K562 (cell line): ENCODE measurements at regions not wholly inside any gene's neighbourhood (a gene's known extent, or its start where the extent isn't known, plus 50 kb on each side); places are given as distances from the start of the nearest gene placed in this dataset.

Source experiments
- ATAC-seq: fragments of 200-7000 bp; cut with Tn5 transposase; 3 replicates; pipeline ENCODE4 v1.9.1; 2020; ENCODE audit warnings: moderate library complexity
- BruUV-seq: library from RNA; stranded (reverse); fragments of 400-500 nt; replicated peaks from 2 replicates; lab custom pipeline; 2021; lab: Mats Ljungman, UMichigan
- CTCF ChIA-PET: fragments of 300-600 bp; formaldehyde crosslinking; extraction: SDS; loops from one replicate; lab custom pipeline; 2021; ENCODE audit warnings: low intra/inter-chr PET ratio; lab: Yijun Ruan, JAX
- POLR2A ChIA-PET: fragments of 300-600, 350-650 bp; sonication (Branson Sonifier 250); formaldehyde crosslinking; extraction: SDS; loops from one replicate; lab custom pipeline; 2021; ENCODE audit warnings: antibody characterized with exemption, inconsistent platforms; lab: Yijun Ruan, JAX
- DNase-seq, 4 experiments: peaks; one replicate each; pipeline versions ENCODE4 v3.0.0 to v3.0.0-alpha.2; 2011 to 2018; ENCODE audit warnings: low spot score in 3 of 4, mixed read lengths in 3 of 4; ENCODE audit errors: extremely low read depth in 1 of 4
- FAIRE-seq: peaks from 2 replicates; lab custom pipeline; 2011; peaks lifted over from hg19 to GRCh38; lab: Jason Lieb, UNC
- H2AFZ ChIP-seq: 2 replicates; pipeline ENCODE4 v1.6.0; 2011; ENCODE audit warnings: low read depth, low read length, control low read depth, inconsistent platforms
- H3K27ac ChIP-seq: fragments of 200-600 bp; 3 replicates; pipeline ENCODE4 v1.8.0; 2011; ENCODE audit warnings: low read depth, mild to moderate bottlenecking, control low read depth, inconsistent platforms, low read length, moderate library complexity, mixed read lengths; ENCODE audit errors: extremely low read depth
- H3K27me3 ChIP-seq, 2 experiments: fragments of 300-600 bp in 1 of 2; 2 replicates in 1 of 2; 3 replicates in 1 of 2; pipeline versions ENCODE4 v1.6.0 to v1.8.0; 2011; ENCODE audit warnings: inconsistent platforms in 2 of 2, low read length in 2 of 2, mild to moderate bottlenecking in 1 of 2, mixed read lengths in 1 of 2, moderate library complexity in 1 of 2; ENCODE audit not compliant: control insufficient read depth in 2 of 2, insufficient read depth in 2 of 2
- H3K36me3 ChIP-seq: fragments of 300-600 bp; 3 replicates; pipeline ENCODE4 v1.8.0; 2011; ENCODE audit warnings: mild to moderate bottlenecking, low read length, inconsistent platforms; ENCODE audit not compliant: control insufficient read depth, insufficient read depth
- H3K4me1 ChIP-seq, 2 experiments: fragments of 200-600 bp in 1 of 2; replicated peaks in 1 of 2; 2 replicates in 1 of 2; 3 replicates in 1 of 2; pipeline versions ENCODE4 v1.5.1 to v1.8.0; 2011; ENCODE audit warnings: inconsistent platforms in 2 of 2, low read length in 2 of 2, mild to moderate bottlenecking in 1 of 2, mixed read lengths in 1 of 2, moderate library complexity in 1 of 2; ENCODE audit not compliant: control insufficient read depth in 2 of 2, insufficient read depth in 2 of 2
- H3K4me2 ChIP-seq: 2 replicates; pipeline ENCODE4 v1.6.1; 2011; ENCODE audit warnings: low read length, control low read depth, inconsistent platforms, mixed read lengths; ENCODE audit not compliant: insufficient read depth
- H3K4me3 ChIP-seq: fragments of 200-600 bp; sonication (generic), shearing (Covaris generic); 2 replicates; pipeline ENCODE4 v1.5.1; 2016; ENCODE audit warnings: control low read depth, inconsistent platforms
- H3K79me2 ChIP-seq: fragments of 200-600 bp; 3 replicates; pipeline ENCODE4 v1.8.0; 2011; ENCODE audit warnings: low read length, inconsistent platforms; ENCODE audit not compliant: control insufficient read depth, insufficient read depth
- H3K9ac ChIP-seq, 2 experiments: 2 replicates each; pipeline versions ENCODE4 v1.6.0 to v1.6.1; 2011; ENCODE audit warnings: low read depth in 2 of 2, low read length in 2 of 2, control low read depth in 1 of 2, inconsistent platforms in 1 of 2, mild to moderate bottlenecking in 1 of 2, mixed read lengths in 1 of 2; ENCODE audit not compliant: insufficient read depth in 1 of 2
- H3K9me1 ChIP-seq: one replicate; pipeline ENCODE4 v1.6.0; 2011; ENCODE audit warnings: inconsistent platforms, mild to moderate bottlenecking, low read length, moderate library complexity; ENCODE audit not compliant: control insufficient read depth, insufficient read depth
- H3K9me3 ChIP-seq: replicated peaks from 2 replicates; pipeline ENCODE4 v1.5.1; 2011; ENCODE audit warnings: low read depth, low read length, inconsistent platforms; ENCODE audit not compliant: control insufficient read depth, insufficient read depth
- H4K20me1 ChIP-seq: replicated peaks from 2 replicates; pipeline ENCODE4 v1.6.1; 2011; ENCODE audit warnings: low read length, inconsistent platforms, mixed read lengths; ENCODE audit not compliant: control insufficient read depth, insufficient read depth
- CC2D1A ChIP-seq: fragments of 450-650 bp; IDR thresholded peaks from 2 replicates; pipeline ENCODE4 v1.6.1; 2017; ENCODE audit warnings: mild to moderate bottlenecking
- DNMT1 ChIP-seq: fragments of 450-650 bp; IDR thresholded peaks from 2 replicates; pipeline ENCODE4 v1.6.1; 2016; ENCODE audit warnings: antibody characterized with exemption, mild to moderate bottlenecking
- ILF3 ChIP-seq: fragments of 450-650 bp; IDR thresholded peaks from 2 replicates; pipeline ENCODE4 v1.6.1; 2018; ENCODE audit warnings: antibody characterized with exemption, mild to moderate bottlenecking, moderate library complexity, borderline replicate concordance
- MEF2A ChIP-seq: IDR thresholded peaks from 2 replicates; pipeline ENCODE4 v1.6.1; 2011; ENCODE audit warnings: low read depth, mild to moderate bottlenecking, low read length, moderate library complexity; ENCODE audit not compliant: control insufficient read depth
- MYNN ChIP-seq, 2 experiments: sonication (generic); formaldehyde crosslinking in 1 of 2; IDR thresholded peaks; 2 replicates each; pipeline versions ENCODE4 v1.5.0 to v1.6.1; 2016 to 2020; ENCODE audit warnings: antibody characterized with exemption in 1 of 2, missing genetic modification reagents in 1 of 2
- ZFPM2 ChIP-seq: fragments of 250-450 bp; sonication (Bioruptor Pico); IDR thresholded peaks from 2 replicates; pipeline ENCODE4 v1.5.1; 2022; ENCODE audit warnings: mild to moderate bottlenecking
- WGBS: fragments of 100-300 bp; shearing (Covaris generic); methylation state at CpG from one replicate; pipeline ENCODE4 v1.1.6; 2016; ENCODE audit warnings: low coverage, mixed read lengths; ENCODE audit not compliant: insufficient coverage; ENCODE audit errors: missing lambda C conversion rate; 5-methylcytosine and 5-hydroxymethylcytosine counted together
- in situ Hi-C: fragments of 300-500 bp; cut with MboI; formaldehyde crosslinking; loops from 4 replicates; pipeline ENCODE4 v1.15.0; 2018; ENCODE audit warnings: inconsistent platforms, mixed read lengths
- intact Hi-C: fragments of 100-400 bp; cut with micrococcal nuclease; formaldehyde crosslinking; loops from 2 replicates; pipeline ENCODE4 v1.14.2; 2022
- TF ChIP-seq, protein P1 (sequence below), 3 experiments: IDR thresholded peaks in 2 of 3; conservative IDR thresholded peaks in 1 of 3; 2 replicates each; pipeline ENCODE4 v1.5.1; 2011 to 2012; ENCODE audit warnings: low read length in 3 of 3, mild to moderate bottlenecking in 3 of 3, control low read depth in 2 of 3, improper control_type of control experiment in 1 of 3, inconsistent platforms in 1 of 3, low read depth in 1 of 3, mixed read lengths in 1 of 3, moderate library complexity in 1 of 3; ENCODE audit not compliant: insufficient read depth in 2 of 3

DNA sequence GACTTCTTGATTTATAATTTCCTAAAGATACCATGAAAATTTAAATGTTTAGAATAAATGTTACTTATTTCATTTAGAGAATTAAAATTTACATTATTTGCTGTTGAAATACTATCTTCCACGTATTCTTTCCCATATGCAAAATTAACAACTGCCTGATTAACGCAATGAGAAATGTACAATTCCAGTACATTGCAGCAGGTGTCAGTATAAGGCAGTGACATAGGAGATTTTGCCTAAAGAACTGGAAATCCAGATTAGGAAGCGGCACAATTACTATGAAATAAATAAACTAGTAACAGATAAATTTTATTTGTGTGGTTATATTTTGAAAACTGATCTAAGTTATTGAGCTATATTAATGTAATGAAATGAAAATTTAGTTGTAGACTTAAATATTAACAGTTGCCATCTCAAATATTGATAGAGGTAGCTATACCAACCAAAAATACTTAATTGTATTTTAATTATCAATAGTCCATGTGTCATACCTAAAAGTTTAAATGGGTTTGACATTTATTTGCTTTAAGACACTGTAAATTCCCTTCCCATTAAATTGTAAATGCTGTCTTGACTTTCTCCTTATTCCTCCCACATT is 300.2 kb downstream of the UTRN start (continued):
- no peak for TF ChIP-seq ILF3
- TF ChIP-seq, protein P1, sequence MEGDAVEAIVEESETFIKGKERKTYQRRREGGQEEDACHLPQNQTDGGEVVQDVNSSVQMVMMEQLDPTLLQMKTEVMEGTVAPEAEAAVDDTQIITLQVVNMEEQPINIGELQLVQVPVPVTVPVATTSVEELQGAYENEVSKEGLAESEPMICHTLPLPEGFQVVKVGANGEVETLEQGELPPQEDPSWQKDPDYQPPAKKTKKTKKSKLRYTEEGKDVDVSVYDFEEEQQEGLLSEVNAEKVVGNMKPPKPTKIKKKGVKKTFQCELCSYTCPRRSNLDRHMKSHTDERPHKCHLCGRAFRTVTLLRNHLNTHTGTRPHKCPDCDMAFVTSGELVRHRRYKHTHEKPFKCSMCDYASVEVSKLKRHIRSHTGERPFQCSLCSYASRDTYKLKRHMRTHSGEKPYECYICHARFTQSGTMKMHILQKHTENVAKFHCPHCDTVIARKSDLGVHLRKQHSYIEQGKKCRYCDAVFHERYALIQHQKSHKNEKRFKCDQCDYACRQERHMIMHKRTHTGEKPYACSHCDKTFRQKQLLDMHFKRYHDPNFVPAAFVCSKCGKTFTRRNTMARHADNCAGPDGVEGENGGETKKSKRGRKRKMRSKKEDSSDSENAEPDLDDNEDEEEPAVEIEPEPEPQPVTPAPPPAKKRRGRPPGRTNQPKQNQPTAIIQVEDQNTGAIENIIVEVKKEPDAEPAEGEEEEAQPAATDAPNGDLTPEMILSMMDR (IDR thresholded peaks at IDR 0.05 in 2 of 3, conservative IDR thresholded peaks at IDR 0.05 in 1 of 3; ENCODE audit: insufficient read depth in 2 of 3, low read depth in 1 of 3, low read length in 3 of 3): peak; percentile 69 to 90 (median 72); a peak in 5 of 6 replicates
- no peak for TF ChIP-seq MYNN (IDR thresholded peaks at IDR 0.05)
- no peak for TF ChIP-seq MYNN (CRISPR knock-in tag; IDR thresholded peaks at IDR 0.05)
- TF ChIP-seq CC2D1A: peak; percentile 41; the same call in 1 of the 2 replicates
- TF ChIP-seq ZFPM2: no peak

DNA sequence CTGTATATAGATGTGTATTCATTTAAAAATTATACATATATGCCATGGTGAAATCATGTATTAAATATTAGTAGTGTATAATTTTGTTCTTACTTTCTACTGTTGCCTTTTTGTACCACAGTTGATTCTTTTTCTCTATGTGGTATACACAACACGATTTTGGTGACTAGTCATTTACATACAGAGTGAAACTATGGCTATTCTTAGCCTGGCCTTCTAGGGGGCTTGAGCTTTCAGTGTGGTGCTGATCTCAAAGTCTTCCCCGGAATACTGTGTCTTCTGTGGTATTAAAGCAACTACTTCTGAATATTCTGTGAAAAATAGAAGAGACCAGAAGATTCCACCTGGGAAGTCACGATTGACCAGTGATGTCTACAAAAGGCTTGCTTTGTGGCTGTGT is 301.9 kb downstream of the UTRN start:
- H3K79me2 ChIP-seq: no peaks in the 10 kb centered on the region
- no peak overlapping the region for H3K9ac ChIP-seq
- H3K4me1 ChIP-seq: peaks cover 0 to 8% of the 10 kb centered on the region in 2 experiments; a peak in 2 of 5 replicates
- H3K27me3 ChIP-seq: no peaks in the 10 kb centered on the region
- H4K20me1 ChIP-seq: no peaks in the 10 kb centered on the region
- no peak overlapping the region for H3K4me3 ChIP-seq
- H2AFZ ChIP-seq: 0 out of 2 replicates have a peak overlapping the region, but pooled peaks have one; percentile 3
- WGBS: 33% methylated on average over 3 of the region's 3 CpGs
- BruUV-seq: no TSS peak
- TF ChIP-seq DNMT1: no peak
- peak; percentile 22; the same call in 1 of the 2 replicates for TF ChIP-seq MEF2A
- TF ChIP-seq, all 486 proteins: peak for 1
- Histone ChIP-seq H3K9me1 (no peaks in the 10 kb centered on the region), H3K36me3 (no peaks in the 10 kb centered on the region), H3K9me3 (no peaks in the 10 kb centered on the region), H3K4me2 (no peak overlapping the region), H3K27ac (no peak overlapping the region)
- ChIA-PET POLR2A (interaction anchor here (0.6 kb wide), 1 partner anchor 10 kb away, joined by 4 read pairs; no protein-coding TSS in a partner anchor), CTCF (interaction anchor here (3.5 kb wide), 1 partner anchor 627 kb away, joined by 34 read pairs; no protein-coding TSS in a partner anchor)
- FAIRE-seq (no peak), DNase-seq (no peak), ATAC-seq (peak; percentile 28; the same call in 2 of the 3 replicates)
- in situ Hi-C loops: loop anchor here (10.0 to 25.0 kb wide), 2 partner anchors 628 to 1050 kb away; no protein-coding TSS in a partner anchor
- intact Hi-C loops: loop anchor here (10.0 kb wide), 1 partner anchor 1148 kb away; the partner anchor contains the start of gene EPM2A
